A673 (cell line): ENCODE measurements at regions not wholly inside any gene's neighbourhood (a gene's known extent, or its start where the extent isn't known, plus 50 kb on each side); places are given as distances from the start of the nearest gene placed in this dataset.

ENCODE experiments used
- CTCF ChIP-seq: fragments of 300-800, 200-600 bp; sonication (generic); conservative IDR thresholded peaks from 2 replicates; pipeline ENCODE4 v1.5.1; 2017; ENCODE audit warnings: low read depth, mild to moderate bottlenecking, antibody characterized with exemption, low read length, moderate library complexity, mixed read lengths
- EZH2 ChIP-seq: fragments of 200-600 bp; sonication (generic); IDR thresholded peaks from 2 replicates; pipeline ENCODE4 v1.6.1; 2017; ENCODE audit warnings: borderline replicate concordance, low read depth, mild to moderate bottlenecking, mixed read lengths, antibody characterized with exemption, low read length; ENCODE audit not compliant: poor library complexity, severe bottlenecking

DNA sequence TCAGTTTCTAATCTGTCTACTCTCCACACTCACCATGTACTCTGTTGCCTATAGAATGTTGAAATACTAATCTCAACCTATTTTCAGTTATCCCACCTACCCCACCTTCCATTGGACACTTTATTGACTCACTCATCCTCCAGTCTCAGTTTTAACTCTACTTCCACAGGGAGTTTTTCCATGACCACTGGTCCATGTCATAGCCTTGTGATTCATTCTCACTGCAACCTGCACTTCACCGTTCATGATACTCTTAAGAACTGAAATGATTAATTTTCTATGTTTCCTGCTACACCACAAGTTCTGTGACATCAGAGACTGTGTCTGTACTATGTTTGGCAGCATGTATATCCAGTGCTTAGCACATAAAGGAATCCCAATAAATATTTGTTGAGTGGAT is 122.8 kb upstream of the HSF2 start:
- TF ChIP-seq CTCF: no peak
- no peak for TF ChIP-seq EZH2
